Erythroblast (primary cell): ENCODE measurements at regions not wholly inside any gene's neighbourhood (a gene's known extent, or its start where the extent isn't known, plus 50 kb on each side); places are given as distances from the start of the nearest gene placed in this dataset.

ENCODE experiments used
- GATA1 ChIP-seq: IDR thresholded peaks from 2 replicates; pipeline ENCODE4 v1.6.1; 2011; ENCODE audit warnings: low read depth, mild to moderate bottlenecking, control low read depth, low read length, moderate library complexity
- POLR2A ChIP-seq: IDR thresholded peaks from 2 replicates; pipeline ENCODE4 v1.6.1; 2011; ENCODE audit warnings: mild to moderate bottlenecking, low read length

DNA sequence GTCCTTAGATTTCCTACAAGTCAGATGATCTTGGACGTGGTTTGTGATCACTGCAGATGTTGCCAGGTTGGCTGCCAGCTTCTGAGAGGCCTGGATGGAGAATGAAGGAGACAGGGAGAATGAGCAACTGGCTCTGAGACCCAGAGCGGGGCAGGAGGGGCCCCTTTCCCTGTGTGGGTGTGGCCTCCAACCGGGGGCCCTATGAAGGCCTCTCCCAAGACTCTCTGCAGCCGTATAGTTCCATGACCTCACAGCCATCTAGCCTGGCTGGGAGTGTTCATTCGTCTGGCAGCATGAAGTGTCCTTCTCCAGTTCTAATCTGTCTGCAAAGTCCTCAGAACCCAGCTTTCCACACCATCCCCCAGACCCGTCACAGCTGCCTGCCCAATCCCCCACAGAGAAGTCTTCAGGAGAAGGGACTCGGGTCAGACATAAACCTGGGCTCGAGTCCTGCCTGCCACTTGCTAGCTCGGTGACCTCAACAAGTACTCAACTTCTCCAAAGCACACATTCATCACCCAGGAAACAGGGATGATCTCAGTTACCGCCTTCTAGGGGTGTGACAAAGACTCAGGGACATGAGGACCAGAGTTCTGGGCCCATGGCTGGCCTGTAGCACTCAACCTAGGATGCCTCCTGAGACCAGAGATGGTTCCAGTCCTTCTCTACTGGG is 122.6 kb downstream of the EDN3 start:
- TF ChIP-seq POLR2A = no peak
- TF ChIP-seq GATA1 = no peak
